Panc1 (cell line): ENCODE measurements at regions not wholly inside any gene's neighbourhood (a gene's known extent, or its start where the extent isn't known, plus 50 kb on each side); places are given as distances from the start of the nearest gene placed in this dataset.

Experiments used
- POLR2AphosphoS5 ChIP-seq: IDR thresholded peaks from 2 replicates; pipeline ENCODE4 v1.6.1; 2012; ENCODE audit warnings: mild to moderate bottlenecking, low read depth, low read length, moderate library complexity
- SIN3A ChIP-seq: IDR thresholded peaks from 2 replicates; pipeline ENCODE4 v1.6.1; 2012; ENCODE audit warnings: low read depth, mild to moderate bottlenecking, low read length, moderate library complexity, borderline replicate concordance; ENCODE audit not compliant: insufficient read depth
- TCF7L2 ChIP-seq: IDR thresholded peaks from 2 replicates; pipeline ENCODE4 v1.6.1; 2011; ENCODE audit warnings: mild to moderate bottlenecking, low read depth, low read length, inconsistent platforms
- TF ChIP-seq, protein P1 (sequence below): fragments of 450-650 bp; IDR thresholded peaks from 2 replicates; pipeline ENCODE4 v1.5.1; 2017; ENCODE audit warnings: mild to moderate bottlenecking

DNA sequence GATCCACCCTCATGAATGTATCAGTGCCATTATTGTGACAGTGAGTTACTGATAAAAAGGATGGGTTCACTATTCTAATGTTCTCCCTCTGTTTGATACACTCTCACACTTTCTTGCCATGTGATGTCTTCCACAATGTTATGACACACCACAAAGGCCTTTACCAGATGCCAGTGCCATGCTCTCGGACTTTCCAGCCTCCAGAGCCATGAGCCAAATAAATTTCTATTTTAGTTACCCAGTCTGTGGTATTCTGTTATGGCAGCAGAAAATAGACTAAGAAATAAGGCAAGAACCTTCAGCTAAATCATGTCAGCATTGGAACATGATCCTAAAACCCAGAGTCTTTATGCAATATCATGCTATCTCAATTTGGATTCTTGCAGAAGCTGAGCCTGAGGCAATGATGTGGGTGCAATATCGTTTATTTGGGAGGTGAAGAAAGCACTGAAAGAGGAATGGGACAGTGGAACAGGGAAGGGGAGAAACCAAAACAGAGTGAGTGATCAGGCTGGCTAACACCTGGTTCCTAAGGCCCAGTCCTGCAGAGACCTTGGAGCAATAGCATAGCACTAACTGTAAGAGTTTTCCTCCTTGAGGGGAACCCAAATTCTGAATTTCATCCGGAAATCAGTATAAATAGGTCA, 130.4 kb upstream of the LRFN2 start:
- TF ChIP-seq, protein P1, sequence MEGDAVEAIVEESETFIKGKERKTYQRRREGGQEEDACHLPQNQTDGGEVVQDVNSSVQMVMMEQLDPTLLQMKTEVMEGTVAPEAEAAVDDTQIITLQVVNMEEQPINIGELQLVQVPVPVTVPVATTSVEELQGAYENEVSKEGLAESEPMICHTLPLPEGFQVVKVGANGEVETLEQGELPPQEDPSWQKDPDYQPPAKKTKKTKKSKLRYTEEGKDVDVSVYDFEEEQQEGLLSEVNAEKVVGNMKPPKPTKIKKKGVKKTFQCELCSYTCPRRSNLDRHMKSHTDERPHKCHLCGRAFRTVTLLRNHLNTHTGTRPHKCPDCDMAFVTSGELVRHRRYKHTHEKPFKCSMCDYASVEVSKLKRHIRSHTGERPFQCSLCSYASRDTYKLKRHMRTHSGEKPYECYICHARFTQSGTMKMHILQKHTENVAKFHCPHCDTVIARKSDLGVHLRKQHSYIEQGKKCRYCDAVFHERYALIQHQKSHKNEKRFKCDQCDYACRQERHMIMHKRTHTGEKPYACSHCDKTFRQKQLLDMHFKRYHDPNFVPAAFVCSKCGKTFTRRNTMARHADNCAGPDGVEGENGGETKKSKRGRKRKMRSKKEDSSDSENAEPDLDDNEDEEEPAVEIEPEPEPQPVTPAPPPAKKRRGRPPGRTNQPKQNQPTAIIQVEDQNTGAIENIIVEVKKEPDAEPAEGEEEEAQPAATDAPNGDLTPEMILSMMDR, result no peak
- no peak for TF ChIP-seq POLR2AphosphoS5
- no peak for TF ChIP-seq TCF7L2
- no peak for TF ChIP-seq SIN3A
